ENCODE measurements at regions not wholly inside any gene's neighbourhood (a gene's known extent, or its start where the extent isn't known, plus 50 kb on each side); places are given as distances from the start of the nearest gene placed in this dataset.
"Not testable (repeated sequence)": the region's sequence is repeated elsewhere in the genome, so short reads cannot be mapped to it uniquely, and the experiment has no call there.

- Mint-ChIP-seq H3K27me3 (ENCODE audit: insufficient read depth) (no peaks in the 10 kb centered on the region), H3K4me1 (peaks cover 50% of the 10 kb centered on the region), H3K4me3 (no peak overlapping the region), H3K36me3 (ENCODE audit: low read depth) (peaks cover 6% of the 10 kb centered on the region), H3K27ac (no peak overlapping the region), H3K9me3 (peaks cover 4% of the 10 kb centered on the region)
- peak overlapping the region; percentile 57 for H3K4me3 ChIP-seq (ENCODE audit: low read length)
- no peaks in the 10 kb centered on the region for H3K9me3 ChIP-seq (ENCODE audit: control insufficient read depth, low read length)
- DNase-seq = no peak
- H3K9ac ChIP-seq (ENCODE audit: extremely low read depth, low read length, poor library complexity, severe bottlenecking) = no peak overlapping the region
- peaks cover 22% of the 10 kb centered on the region for H3K4me1 ChIP-seq (ENCODE audit: control insufficient read depth, insufficient read depth, low read length)
- 80 to 87% methylated on average over 1 to 2 of the region's 2 CpGs for WGBS, 2 experiments (ENCODE audit: insufficient coverage in 1 of 2, insufficient read length in 1 of 2)
- H3K27ac ChIP-seq (ENCODE audit: low read depth, low read length) = no peak overlapping the region
- TF ChIP-seq, protein P1, sequence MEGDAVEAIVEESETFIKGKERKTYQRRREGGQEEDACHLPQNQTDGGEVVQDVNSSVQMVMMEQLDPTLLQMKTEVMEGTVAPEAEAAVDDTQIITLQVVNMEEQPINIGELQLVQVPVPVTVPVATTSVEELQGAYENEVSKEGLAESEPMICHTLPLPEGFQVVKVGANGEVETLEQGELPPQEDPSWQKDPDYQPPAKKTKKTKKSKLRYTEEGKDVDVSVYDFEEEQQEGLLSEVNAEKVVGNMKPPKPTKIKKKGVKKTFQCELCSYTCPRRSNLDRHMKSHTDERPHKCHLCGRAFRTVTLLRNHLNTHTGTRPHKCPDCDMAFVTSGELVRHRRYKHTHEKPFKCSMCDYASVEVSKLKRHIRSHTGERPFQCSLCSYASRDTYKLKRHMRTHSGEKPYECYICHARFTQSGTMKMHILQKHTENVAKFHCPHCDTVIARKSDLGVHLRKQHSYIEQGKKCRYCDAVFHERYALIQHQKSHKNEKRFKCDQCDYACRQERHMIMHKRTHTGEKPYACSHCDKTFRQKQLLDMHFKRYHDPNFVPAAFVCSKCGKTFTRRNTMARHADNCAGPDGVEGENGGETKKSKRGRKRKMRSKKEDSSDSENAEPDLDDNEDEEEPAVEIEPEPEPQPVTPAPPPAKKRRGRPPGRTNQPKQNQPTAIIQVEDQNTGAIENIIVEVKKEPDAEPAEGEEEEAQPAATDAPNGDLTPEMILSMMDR (conservative IDR thresholded peaks at IDR 0.05) = no peak
- peaks cover 4% of the 10 kb centered on the region for H3K36me3 ChIP-seq (ENCODE audit: control insufficient read depth, insufficient read depth, low read length)
- H3K27me3 ChIP-seq (ENCODE audit: control insufficient read depth, insufficient read depth, low read length, poor library complexity, severe bottlenecking) = no peaks in the 10 kb centered on the region
These were observed 254.1 kb upstream of the C2CD4B start for GRCh38 chr15:62419192-62419591.

GRCh38 chr15:62420371-62420770 is 255.3 kb upstream of the C2CD4B start:
- not testable (repeated sequence) for H3K9me3 Mint-ChIP-seq; H3K36me3 Mint-ChIP-seq (ENCODE audit: low read depth); H3K9me3 ChIP-seq (ENCODE audit: control insufficient read depth, low read length); H3K9ac ChIP-seq (ENCODE audit: extremely low read depth, low read length, poor library complexity, severe bottlenecking); H3K27me3 ChIP-seq (ENCODE audit: control insufficient read depth, insufficient read depth, low read length, poor library complexity, severe bottlenecking); H3K36me3 ChIP-seq (ENCODE audit: control insufficient read depth, insufficient read depth, low read length); DNase-seq; H3K4me3 ChIP-seq (ENCODE audit: low read length); H3K27ac ChIP-seq (ENCODE audit: low read depth, low read length); H3K27me3 Mint-ChIP-seq (ENCODE audit: insufficient read depth)
- WGBS, 2 experiments (ENCODE audit: insufficient coverage in 1 of 2, insufficient read length in 1 of 2) = 86 to 88% methylated on average over 5 to 6 of the region's 6 CpGs
- H3K4me1 ChIP-seq (ENCODE audit: control insufficient read depth, insufficient read depth, low read length) = peaks cover 22% of the 10 kb centered on the region
- peak overlapping the region; percentile 24 for H3K4me3 Mint-ChIP-seq
- peaks cover 50% of the 10 kb centered on the region for H3K4me1 Mint-ChIP-seq
- H3K27ac Mint-ChIP-seq = peak overlapping the region; percentile 72

DNA sequence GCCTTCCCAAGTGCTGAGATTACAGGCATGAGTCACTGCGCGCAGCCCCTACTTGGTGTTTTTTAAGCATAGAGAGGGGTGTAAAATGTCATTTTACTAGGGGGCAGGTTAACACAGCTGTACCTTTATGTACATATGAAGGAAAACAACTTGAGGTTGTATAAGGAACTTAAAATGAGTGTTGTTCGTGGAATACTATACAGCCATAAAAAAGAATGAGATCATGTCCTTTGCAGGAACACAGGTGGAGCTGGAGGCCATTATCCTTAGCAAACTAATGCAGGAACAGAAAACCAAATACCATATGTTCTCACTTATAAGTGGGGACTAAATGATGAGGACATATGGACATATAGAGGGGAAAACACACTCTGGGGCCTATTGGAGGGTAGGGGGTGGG is 256.2 kb upstream of the C2CD4B start:
- Mint-ChIP-seq H3K4me1 (peaks cover 47% of the 10 kb centered on the region), H3K36me3 (ENCODE audit: low read depth) (peaks cover 6% of the 10 kb centered on the region), H3K27ac (peak overlapping the region; percentile 36), H3K9me3 (peaks cover 4% of the 10 kb centered on the region), H3K27me3 (ENCODE audit: insufficient read depth) (no peaks in the 10 kb centered on the region), H3K4me3 (no peak overlapping the region)
- H3K4me1 ChIP-seq (ENCODE audit: control insufficient read depth, insufficient read depth, low read length) = peaks cover 24% of the 10 kb centered on the region
- H3K4me3 ChIP-seq (ENCODE audit: low read length) = no peak overlapping the region
- DNase-seq = no peak
- TF ChIP-seq, protein P1 (conservative IDR thresholded peaks at IDR 0.05) = no peak
- no peak overlapping the region for H3K9ac ChIP-seq (ENCODE audit: extremely low read depth, low read length, poor library complexity, severe bottlenecking)
- H3K27ac ChIP-seq (ENCODE audit: low read depth, low read length) = no peak overlapping the region
- no peaks in the 10 kb centered on the region for H3K9me3 ChIP-seq (ENCODE audit: control insufficient read depth, low read length)
- 94% methylated on average over 3 of the region's 3 CpGs; no CpG with 5 or more reads in 1 of the 2 experiments for WGBS, 2 experiments (ENCODE audit: insufficient coverage in 1 of 2, insufficient read length in 1 of 2)
- H3K27me3 ChIP-seq (ENCODE audit: control insufficient read depth, insufficient read depth, low read length, poor library complexity, severe bottlenecking) = no peaks in the 10 kb centered on the region
- peaks cover 6% of the 10 kb centered on the region for H3K36me3 ChIP-seq (ENCODE audit: control insufficient read depth, insufficient read depth, low read length)

DNA sequence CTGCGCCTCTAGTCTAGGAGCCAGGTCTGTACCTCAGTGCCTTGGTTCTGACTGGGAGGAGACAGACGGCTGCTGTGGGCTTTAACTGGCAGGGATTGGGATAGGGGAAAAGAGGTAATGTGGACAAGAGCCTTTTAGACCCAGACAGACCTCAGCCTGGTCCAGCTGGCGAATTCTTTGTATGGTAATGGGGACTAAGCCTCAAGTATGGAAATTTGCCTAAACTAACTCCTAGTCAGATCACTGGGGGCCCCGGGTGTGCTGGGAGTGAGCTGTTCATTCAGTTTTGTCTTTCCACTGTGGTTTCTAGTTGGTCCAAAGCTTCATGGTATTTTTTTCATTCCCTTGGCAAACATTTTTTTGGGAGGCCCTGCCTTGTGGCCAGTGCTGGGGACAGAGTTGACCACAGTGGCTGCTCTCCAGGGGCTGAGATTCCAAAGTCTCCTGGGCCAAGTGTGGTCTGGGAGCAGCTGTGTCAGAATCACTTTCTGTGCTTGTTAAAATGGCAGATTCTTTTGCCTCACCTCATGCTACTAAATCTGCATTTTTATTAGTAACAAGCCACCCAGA is 261.4 kb upstream of the C2CD4B start:
- Histone ChIP-seq H3K4me1 (ENCODE audit: control insufficient read depth, insufficient read depth, low read length) (peaks cover 3% of the 10 kb centered on the region), H3K9me3 (ENCODE audit: control insufficient read depth, low read length) (no peaks in the 10 kb centered on the region), H3K9ac (ENCODE audit: extremely low read depth, low read length, poor library complexity, severe bottlenecking) (no peak overlapping the region), H3K27me3 (ENCODE audit: control insufficient read depth, insufficient read depth, low read length, poor library complexity, severe bottlenecking) (no peaks in the 10 kb centered on the region), H3K36me3 (ENCODE audit: control insufficient read depth, insufficient read depth, low read length) (peaks cover 17% of the 10 kb centered on the region), H3K27ac (ENCODE audit: low read depth, low read length) (no peak overlapping the region), H3K4me3 (ENCODE audit: low read length) (no peak overlapping the region)
- Mint-ChIP-seq H3K9me3 (no peaks in the 10 kb centered on the region), H3K4me3 (no peak overlapping the region), H3K27me3 (ENCODE audit: insufficient read depth) (no peaks in the 10 kb centered on the region), H3K36me3 (ENCODE audit: low read depth) (peaks cover 3% of the 10 kb centered on the region), H3K4me1 (peaks cover 27% of the 10 kb centered on the region), H3K27ac (no peak overlapping the region)
- no peak for DNase-seq
- WGBS, 2 experiments (ENCODE audit: insufficient coverage in 1 of 2, insufficient read length in 1 of 2) = 89 to 90% methylated on average over 3 to 4 of the region's 4 CpGs
- TF ChIP-seq, protein P1 (conservative IDR thresholded peaks at IDR 0.05) = no peak

All from endodermal cell (in vitro differentiated cells).